HEK293 (cell line): ENCODE measurements at regions not wholly inside any gene's neighbourhood (a gene's known extent, or its start where the extent isn't known, plus 50 kb on each side); places are given as distances from the start of the nearest gene placed in this dataset.

Experiments
- CTCF ChIA-PET: fragments of 350-600 bp; formaldehyde crosslinking; extraction: SDS; loops from one replicate; lab custom pipeline; 2021; ENCODE audit warnings: antibody characterized with exemption; lab: Yijun Ruan, JAX
- POLR2A ChIA-PET: fragments of 300-600 bp; formaldehyde crosslinking; extraction: SDS; loops from one replicate; lab custom pipeline; 2020; ENCODE audit warnings: antibody characterized with exemption, inconsistent platforms; lab: Yijun Ruan, JAX
- H3K27ac ChIP-seq: fragments of 200-500 bp; sonication (Bioruptor generic); 2 replicates; pipeline ENCODE4 v1.5.1; 2014; ENCODE audit warnings: low read depth, low read length, control low read depth, inconsistent platforms; ENCODE audit errors: extremely low read depth
- H3K36me3 ChIP-seq, 2 experiments: fragments of 200-500 bp in 1 of 2; sonication (Bioruptor generic) in 1 of 2; 1 replicate in 1 of 2; 2 replicates in 1 of 2; pipeline ENCODE4 v1.5.1; 2014 to 2017; ENCODE audit warnings: inconsistent platforms in 2 of 2, low read length in 2 of 2; ENCODE audit not compliant: control insufficient read depth in 2 of 2, insufficient read depth in 1 of 2
- H3K4me1 ChIP-seq: fragments of 200-500 bp; sonication (Bioruptor generic); 2 replicates; pipeline ENCODE4 v1.5.1; 2014; ENCODE audit warnings: mild to moderate bottlenecking, low read length, inconsistent platforms; ENCODE audit not compliant: control insufficient read depth, insufficient read depth
- H3K4me3 ChIP-seq: 2 replicates; pipeline ENCODE4 v1.5.1; 2011; ENCODE audit warnings: low read depth, mild to moderate bottlenecking, control low read depth, low read length, moderate library complexity
- H3K9me3 ChIP-seq: fragments of 200-500 bp; sonication (Bioruptor generic); 2 replicates; pipeline ENCODE4 v1.5.1; 2014; ENCODE audit warnings: low read depth, low read length, inconsistent platforms; ENCODE audit not compliant: control insufficient read depth, insufficient read depth
- FEZF1 ChIP-seq: fragments of 450-650 bp; formaldehyde crosslinking; IDR thresholded peaks from 2 replicates; pipeline ENCODE4 v1.5.1; 2016; ENCODE audit warnings: missing biosample characterization, missing genetic modification characterization
- HOXD13 ChIP-seq: sonication (generic); formaldehyde crosslinking; IDR thresholded peaks from 2 replicates; pipeline ENCODE4 v1.8.0; 2022; ENCODE audit warnings: missing genetic modification reagents, borderline replicate concordance
- KLF1 ChIP-seq: fragments of 450-650 bp; formaldehyde crosslinking; IDR thresholded peaks from 2 replicates; pipeline ENCODE4 v1.5.1; 2016; ENCODE audit warnings: missing biosample characterization, missing genetic modification characterization
- KLF10 ChIP-seq: fragments of 450-650 bp; IDR thresholded peaks from 2 replicates; pipeline ENCODE4 v1.5.1; 2018; ENCODE audit warnings: missing biosample characterization, mild to moderate bottlenecking, missing genetic modification characterization
- ZBTB10 ChIP-seq: fragments of 450-650 bp; formaldehyde crosslinking; IDR thresholded peaks from 2 replicates; pipeline ENCODE4 v1.5.1; 2016; ENCODE audit warnings: missing biosample characterization, missing genetic modification characterization
- ZNF280C ChIP-seq: fragments of 450-650 bp; formaldehyde crosslinking; IDR thresholded peaks from 2 replicates; pipeline ENCODE4 v1.5.1; 2016; ENCODE audit warnings: missing biosample characterization, missing genetic modification characterization
- ZNF280D ChIP-seq: fragments of 450-650 bp; formaldehyde crosslinking; IDR thresholded peaks from 2 replicates; pipeline ENCODE4 v1.5.1; 2016; ENCODE audit warnings: missing biosample characterization, missing genetic modification characterization
- ZNF488 ChIP-seq: fragments of 450-650 bp; formaldehyde crosslinking; IDR thresholded peaks from 2 replicates; pipeline ENCODE4 v1.5.1; 2016; ENCODE audit warnings: missing biosample characterization, missing genetic modification characterization
- ZNF513 ChIP-seq: fragments of 450-650 bp; IDR thresholded peaks from 2 replicates; pipeline ENCODE4 v1.5.1; 2018; ENCODE audit warnings: missing biosample characterization, missing genetic modification characterization
- ZNF654 ChIP-seq: fragments of 450-650 bp; formaldehyde crosslinking; IDR thresholded peaks from 2 replicates; pipeline ENCODE4 v1.5.1; 2016; ENCODE audit warnings: low read depth, missing biosample characterization, missing genetic modification characterization
- ZNF704 ChIP-seq: fragments of 450-650 bp; formaldehyde crosslinking; IDR thresholded peaks from 2 replicates; pipeline ENCODE4 v1.5.1; 2016; ENCODE audit warnings: missing biosample characterization, missing genetic modification characterization
- ZNF707 ChIP-seq: fragments of 450-650 bp; formaldehyde crosslinking; IDR thresholded peaks from 2 replicates; pipeline ENCODE4 v1.5.1; 2016; ENCODE audit warnings: missing biosample characterization, missing genetic modification characterization
- ZNF747 ChIP-seq: fragments of 450-650 bp; formaldehyde crosslinking; IDR thresholded peaks from 2 replicates; pipeline ENCODE4 v1.5.1; 2016; ENCODE audit warnings: missing biosample characterization, missing genetic modification characterization

- Histone ChIP-seq H3K4me3 (no peak overlapping the region), H3K27ac (no peak overlapping the region), H3K36me3 (no peaks in the 10 kb centered on the region), H3K4me1 (no peaks in the 10 kb centered on the region), H3K9me3 (no peaks in the 10 kb centered on the region)
- POLR2A ChIA-PET, result no interaction called here
- TF ChIP-seq KLF1 (tag by site-specific recombination) (no peak), ZNF747 (tag by site-specific recombination) (no peak), ZNF488 (tag by site-specific recombination) (no peak), FEZF1 (no peak), ZNF280C (tag by site-specific recombination) (no peak), ZNF704 (tag by site-specific recombination) (no peak), ZNF707 (tag by site-specific recombination) (no peak), HOXD13 (CRISPR knock-in tag) (no peak), ZNF513 (tag by site-specific recombination) (no peak), KLF10 (tag by site-specific recombination) (no peak), ZNF280D (no peak)
- CTCF ChIA-PET, result interaction anchor here (0.7 to 1.4 kb wide), 2 partner anchors 57 to 135 kb away, joined by 3 to 4 read pairs; no protein-coding TSS in a partner anchor
These were observed 68.2 kb upstream of the WSCD2 start for GRCh38 chr12:108060903-108061302.

- Histone ChIP-seq H3K27ac (no peak overlapping the region), H3K9me3 (no peaks in the 10 kb centered on the region), H3K4me1 (no peaks in the 10 kb centered on the region), H3K36me3 (no peaks in the 10 kb centered on the region), H3K4me3 (no peak overlapping the region)
- ChIA-PET POLR2A (no interaction called here), CTCF (interaction anchor here (0.6 to 1.4 kb wide), 10 partner anchors 13 to 449 kb away, joined by 3 to 6 read pairs (median 3); no protein-coding TSS in a partner anchor)
- TF ChIP-seq ZNF654 (tag by site-specific recombination), result peak; percentile 41; the same call in 1 of the 2 replicates
- TF ChIP-seq ZBTB10 (tag by site-specific recombination), result no peak
These were observed 65.9 kb upstream of the WSCD2 start for GRCh38 chr12:108063192-108063591.
